BLaER1 treated with 17β-estradiol and CSF1 and Interleukin-3, amounts not matched to agents 10 nM and 100 nM (cell line): ENCODE measurements at regions not wholly inside any gene's neighbourhood (a gene's known extent, or its start where the extent isn't known, plus 50 kb on each side); places are given as distances from the start of the nearest gene placed in this dataset.

ENCODE experiments used
- H3K27ac ChIP-seq, 11 experiments: shearing (Covaris generic); formaldehyde crosslinking; 2 replicates each; pipeline ENCODE4 v1.8.1; 2022
- H3K27me3 ChIP-seq, 11 experiments: shearing (Covaris generic); formaldehyde crosslinking; 2 replicates each; pipeline ENCODE4 v1.8.1; 2022
- H3K36me3 ChIP-seq, 11 experiments: shearing (Covaris generic); formaldehyde crosslinking; 2 replicates each; pipeline ENCODE4 v1.8.1; 2022
- H3K4me1 ChIP-seq, 10 experiments: shearing (Covaris generic); formaldehyde crosslinking; 2 replicates each; pipeline ENCODE4 v1.8.1; 2022
- H3K4me2 ChIP-seq, 11 experiments: shearing (Covaris generic); formaldehyde crosslinking; 2 replicates each; pipeline ENCODE4 v1.8.1; 2022
- H3K4me3 ChIP-seq, 10 experiments: shearing (Covaris generic); formaldehyde crosslinking; 2 replicates each; pipeline ENCODE4 v1.8.1; 2022
- H3K9ac ChIP-seq, 11 experiments: shearing (Covaris generic); formaldehyde crosslinking; 2 replicates each; pipeline ENCODE4 v1.8.1; 2022
- H3K9me3 ChIP-seq, 11 experiments: shearing (Covaris generic); formaldehyde crosslinking; replicated peaks in 1 of 11; 2 replicates each; pipeline ENCODE4 v1.8.1; 2022
- H4K20me1 ChIP-seq, 11 experiments: shearing (Covaris generic); formaldehyde crosslinking; 2 replicates each; pipeline ENCODE4 v1.8.1; 2022
- Cebpa-rat ChIP-seq, 11 experiments: shearing (Covaris generic); IDR thresholded peaks; 2 replicates each; pipeline ENCODE4 v1.8.1; 2022

DNA sequence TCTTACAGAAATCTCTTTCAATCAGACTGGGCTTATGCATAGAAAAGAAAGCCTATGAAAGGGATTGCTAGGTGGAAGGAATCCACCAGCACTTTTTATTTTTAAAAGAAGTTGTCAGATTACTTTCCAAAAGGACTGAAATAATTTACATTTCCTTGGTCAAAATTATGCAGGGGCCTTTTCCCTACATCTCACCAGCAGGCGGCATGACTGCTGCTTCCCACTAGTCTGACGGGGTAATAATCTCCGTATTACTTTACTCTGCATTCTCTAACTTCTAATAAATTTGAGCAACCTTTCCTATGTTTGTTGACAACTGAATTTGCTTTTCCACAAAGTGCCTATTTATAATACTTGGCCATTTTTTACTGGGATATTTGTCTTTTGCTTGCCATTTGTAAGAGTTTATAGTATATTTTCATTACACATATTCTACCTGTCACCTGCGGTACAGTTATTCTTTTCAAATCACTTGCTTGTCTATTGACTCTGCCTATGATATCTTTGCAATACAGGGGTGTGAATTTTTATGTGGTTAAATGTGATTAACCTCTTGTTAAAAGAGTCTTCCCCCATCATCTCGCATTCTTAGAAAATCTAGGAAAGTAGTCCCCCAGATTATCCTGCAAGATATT, 51.9 kb upstream of the USP47 start:
- Histone ChIP-seq H3K36me3 (no peaks in the 10 kb centered on the region), H3K4me3 (no peak overlapping the region), H3K4me1 (peaks cover 0 to 9% (median 7%) of the 10 kb centered on the region in 10 experiments; a peak in 15 of 20 replicates), H3K27ac (no peak overlapping the region), H4K20me1 (no peaks in the 10 kb centered on the region), H3K9me3 (no peaks in the 10 kb centered on the region), H3K27me3 (no peaks in the 10 kb centered on the region), H3K4me2 (no peak overlapping the region), H3K9ac (no peak overlapping the region)
- no peak for TF ChIP-seq Cebpa-rat (IDR thresholded peaks at IDR 0.05)

DNA sequence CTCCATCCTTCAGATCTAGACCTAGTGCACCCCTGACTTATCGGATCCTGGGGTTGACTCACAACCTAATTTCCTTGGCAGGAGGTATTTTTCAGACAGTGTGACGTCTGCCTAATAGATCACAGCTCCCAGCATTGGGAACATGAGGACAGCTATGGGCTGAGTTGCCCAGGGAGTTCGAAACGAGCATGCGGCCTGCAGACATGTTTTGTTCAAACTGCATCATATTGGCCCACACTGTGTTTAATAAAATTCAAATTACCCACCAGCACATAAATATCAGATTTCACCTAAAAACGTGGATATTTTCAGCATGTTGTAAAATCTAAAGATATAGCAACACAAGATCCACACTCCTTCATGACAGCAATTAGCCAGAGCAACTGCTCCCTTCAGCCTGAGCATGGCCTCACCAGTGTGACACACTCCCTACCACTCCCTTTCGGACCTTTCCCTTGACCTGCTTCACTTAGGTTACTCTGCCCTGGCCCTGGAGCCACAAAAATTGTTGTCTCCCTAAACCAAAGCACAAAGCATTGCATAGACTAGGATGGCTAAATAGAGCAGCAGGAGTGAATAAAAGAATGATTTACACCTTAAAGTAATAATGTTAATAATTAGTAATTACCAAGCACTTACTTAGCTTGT, 53.6 kb upstream of the USP47 start:
- H3K4me1 ChIP-seq = peaks cover 0 to 6% (median 4%) of the 10 kb centered on the region in 10 experiments; a peak in 15 of 20 replicates
- TF ChIP-seq Cebpa-rat (IDR thresholded peaks at IDR 0.05) = no peak
- no peak overlapping the region for H3K27ac ChIP-seq

DNA sequence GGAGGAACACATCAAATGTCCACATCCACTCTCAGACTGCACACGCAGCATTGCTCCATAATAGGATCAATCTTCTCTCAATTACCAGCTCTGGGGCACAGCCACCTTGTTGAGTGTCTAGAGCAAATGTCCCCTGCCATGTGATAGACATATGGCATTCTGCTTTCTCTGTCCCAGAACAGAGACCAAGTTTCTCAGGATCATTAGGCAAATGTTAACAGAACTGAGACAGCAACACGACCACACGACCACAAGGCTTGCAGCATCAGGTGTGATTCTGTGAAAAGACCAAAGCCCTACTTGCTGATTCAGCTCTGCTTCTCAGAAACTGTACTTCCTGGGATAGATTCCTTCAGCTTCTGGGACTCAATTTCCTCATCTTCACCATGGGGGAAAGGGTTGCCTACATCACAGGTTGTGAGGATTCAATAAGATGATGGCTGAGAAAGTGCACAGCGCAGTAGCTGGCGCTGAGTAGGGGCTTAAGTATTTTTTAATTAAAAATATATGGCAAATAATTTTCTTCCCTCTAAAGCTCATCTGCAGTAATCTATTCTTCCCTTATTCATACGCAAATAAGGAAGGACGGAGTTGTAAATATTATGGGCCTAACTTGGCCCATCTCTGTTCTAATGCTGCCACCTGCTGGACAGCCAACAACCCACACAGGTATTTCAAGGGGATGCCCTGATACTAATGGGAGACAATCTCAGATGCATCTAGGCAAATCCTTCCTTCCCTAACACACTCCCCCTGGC, 54.3 kb upstream of the USP47 start:
- no peaks in the 10 kb centered on the region for H3K9me3 ChIP-seq
- no peaks in the 10 kb centered on the region for H3K36me3 ChIP-seq
- H3K4me1 ChIP-seq = no peaks in the 10 kb centered on the region
- no peaks in the 10 kb centered on the region for H3K27me3 ChIP-seq
- no peak for TF ChIP-seq Cebpa-rat (IDR thresholded peaks at IDR 0.05)
- H3K27ac ChIP-seq = no peak overlapping the region
- no peak overlapping the region for H3K9ac ChIP-seq
- H3K4me2 ChIP-seq = no peak overlapping the region
- H4K20me1 ChIP-seq = no peaks in the 10 kb centered on the region
- H3K4me3 ChIP-seq = no peak overlapping the region

More for the DNA sequence above, 53.6 kb upstream of the USP47 start:
- H4K20me1 ChIP-seq = no peaks in the 10 kb centered on the region
- H3K4me3 ChIP-seq = no peak overlapping the region
- no peak overlapping the region for H3K9ac ChIP-seq
- H3K4me2 ChIP-seq = no peak overlapping the region
- H3K9me3 ChIP-seq = no peaks in the 10 kb centered on the region
- no peaks in the 10 kb centered on the region for H3K27me3 ChIP-seq
- H3K36me3 ChIP-seq = no peaks in the 10 kb centered on the region

DNA sequence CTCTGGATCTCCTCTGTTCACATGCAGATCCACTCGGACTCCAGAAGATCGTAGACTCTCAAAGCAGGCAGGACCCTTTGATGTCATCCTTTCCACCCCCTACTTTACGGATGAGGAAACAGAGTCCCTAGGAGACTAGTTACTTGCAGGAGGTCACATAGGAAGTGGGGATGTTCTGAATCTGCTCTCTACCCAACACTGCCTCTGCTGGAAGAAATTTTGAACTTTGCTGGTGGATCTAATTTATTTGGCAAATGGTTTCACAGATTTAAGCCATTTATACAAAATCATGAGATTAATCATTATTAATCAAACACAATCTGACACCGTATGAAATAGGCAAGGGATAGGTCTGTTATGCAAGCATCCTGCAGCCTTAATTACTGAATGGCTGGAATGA, 55.0 kb upstream of the USP47 start:
- Histone ChIP-seq H4K20me1 (no peaks in the 10 kb centered on the region), H3K9me3 (no peaks in the 10 kb centered on the region), H3K27me3 (no peaks in the 10 kb centered on the region), H3K27ac (no peak overlapping the region), H3K4me2 (no peak overlapping the region), H3K4me1 (no peaks in the 10 kb centered on the region), H3K9ac (no peak overlapping the region), H3K4me3 (no peak overlapping the region), H3K36me3 (no peaks in the 10 kb centered on the region)
- no peak for TF ChIP-seq Cebpa-rat (IDR thresholded peaks at IDR 0.05)

DNA sequence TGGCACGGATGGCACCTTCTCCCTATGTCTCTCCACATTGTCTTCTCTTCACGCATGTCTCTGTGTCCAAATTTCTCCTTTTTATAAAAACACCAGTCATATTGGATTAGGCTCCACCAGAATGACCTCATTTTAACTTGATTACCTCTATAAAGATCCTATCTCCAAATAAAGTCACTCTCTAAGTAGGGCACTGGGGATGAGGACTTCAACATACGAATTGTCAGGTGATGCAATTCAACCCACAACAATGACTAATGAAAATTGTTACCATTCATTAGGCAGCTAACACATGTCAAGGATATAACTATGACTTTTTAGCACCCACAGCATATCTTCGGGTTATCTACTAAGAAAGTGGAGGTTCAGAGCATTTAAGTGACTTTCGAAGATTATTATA, 55.5 kb upstream of the USP47 start:
- H3K9ac ChIP-seq = no peak overlapping the region
- no peaks in the 10 kb centered on the region for H3K9me3 ChIP-seq
- no peaks in the 10 kb centered on the region for H3K4me1 ChIP-seq
- no peak overlapping the region for H3K4me3 ChIP-seq
- H3K27ac ChIP-seq = no peak overlapping the region
- no peaks in the 10 kb centered on the region for H3K27me3 ChIP-seq
- no peaks in the 10 kb centered on the region for H3K36me3 ChIP-seq
- TF ChIP-seq Cebpa-rat (IDR thresholded peaks at IDR 0.05) = no peak
- no peak overlapping the region for H3K4me2 ChIP-seq
- 0 out of 22 replicates have a peak, but pooled peaks cover 0 to 2% (median 0%) of the 10 kb centered on the region in 11 experiments for H4K20me1 ChIP-seq

DNA sequence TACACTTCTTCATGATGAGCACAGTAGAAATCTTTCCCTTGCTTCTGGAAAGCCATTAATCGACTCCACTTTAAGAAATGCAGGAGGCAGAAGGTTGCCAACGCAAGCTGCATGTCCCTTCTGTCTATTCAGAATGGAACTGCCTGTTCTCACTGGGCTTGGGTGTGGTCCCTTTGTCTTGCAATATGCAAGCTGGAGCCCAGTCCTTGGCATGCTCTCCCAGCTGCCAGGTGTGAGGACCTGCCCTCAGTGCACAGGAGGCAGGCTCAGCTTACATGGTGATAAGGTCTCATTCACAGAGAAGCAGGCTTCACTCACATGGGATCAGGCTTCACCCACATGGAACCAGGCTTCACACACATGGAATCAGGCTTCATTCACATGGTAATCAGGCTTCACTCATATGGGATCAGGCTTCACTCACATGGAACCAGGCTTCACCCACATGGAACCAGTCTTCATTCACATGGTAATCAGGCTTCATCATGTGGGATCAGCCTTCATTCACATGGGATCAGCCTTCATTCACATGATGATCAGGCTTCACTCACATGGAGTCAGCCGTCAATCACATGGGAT, 59.2 kb upstream of the USP47 start:
- no peak for TF ChIP-seq Cebpa-rat (IDR thresholded peaks at IDR 0.05)
- Histone ChIP-seq H3K4me1 (no peaks in the 10 kb centered on the region), H3K36me3 (no peaks in the 10 kb centered on the region), H3K27ac (no peak overlapping the region), H3K4me2 (no peak overlapping the region), H3K4me3 (no peak overlapping the region), H3K9me3 (no peaks in the 10 kb centered on the region), H3K27me3 (no peaks in the 10 kb centered on the region), H4K20me1 (0 out of 22 replicates have a peak, but pooled peaks cover 0 to 3% (median 0%) of the 10 kb centered on the region in 11 experiments), H3K9ac (no peak overlapping the region)

DNA sequence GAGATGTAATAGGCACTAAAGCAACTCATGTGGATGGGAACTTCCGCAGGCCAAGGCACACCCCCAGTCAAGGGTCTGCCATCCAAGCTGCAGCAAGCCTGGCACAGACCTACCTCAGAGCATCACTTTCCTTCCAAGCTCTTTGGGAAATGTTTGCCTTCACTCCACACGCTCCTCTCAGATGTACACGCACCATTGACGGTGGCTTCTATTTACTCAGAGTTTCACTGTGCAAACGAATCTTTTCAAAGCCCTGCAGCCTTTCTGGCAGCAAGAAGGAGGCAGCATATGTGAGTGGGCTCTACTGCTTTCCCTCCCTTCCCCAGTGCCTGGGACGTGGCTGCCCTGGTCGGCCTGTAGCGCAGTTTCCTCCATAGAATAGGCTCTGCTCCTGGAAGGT, 60.9 kb upstream of the USP47 start:
- no peak overlapping the region for H3K27ac ChIP-seq
- H3K9me3 ChIP-seq = no peaks in the 10 kb centered on the region
- H3K4me2 ChIP-seq = no peak overlapping the region
- H4K20me1 ChIP-seq = 0 out of 22 replicates have a peak, but pooled peaks cover 0 to 3% (median 0%) of the 10 kb centered on the region in 11 experiments
- no peaks in the 10 kb centered on the region for H3K4me1 ChIP-seq
- H3K4me3 ChIP-seq = no peak overlapping the region
- no peak overlapping the region for H3K9ac ChIP-seq
- no peaks in the 10 kb centered on the region for H3K36me3 ChIP-seq
- TF ChIP-seq Cebpa-rat (IDR thresholded peaks at IDR 0.05) = no peak
- H3K27me3 ChIP-seq = no peaks in the 10 kb centered on the region

DNA sequence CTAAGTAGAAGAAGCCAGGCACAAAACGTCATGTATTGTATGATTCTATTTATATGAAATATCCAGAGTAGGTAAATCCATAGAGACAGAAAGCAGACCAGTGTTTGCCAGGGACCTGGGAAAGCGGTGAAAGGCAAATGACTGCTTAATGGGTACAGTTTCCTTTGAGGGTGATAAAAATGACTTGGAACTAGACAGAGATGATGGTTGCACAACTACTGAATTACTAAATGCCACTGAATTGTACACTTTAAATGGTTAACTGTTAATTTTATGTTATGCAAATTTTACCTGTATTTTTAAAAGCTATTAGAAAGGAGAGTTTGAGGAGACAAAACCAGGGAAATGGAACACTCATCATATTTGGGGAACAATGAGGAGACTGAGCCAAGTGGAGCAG, 61.8 kb upstream of the USP47 start:
- Histone ChIP-seq H3K4me2 (no peak overlapping the region), H3K36me3 (no peaks in the 10 kb centered on the region), H3K9ac (no peak overlapping the region), H3K27ac (no peak overlapping the region), H3K4me3 (no peak overlapping the region), H3K27me3 (no peaks in the 10 kb centered on the region), H3K9me3 (no peaks in the 10 kb centered on the region), H4K20me1 (0 out of 22 replicates have a peak, but pooled peaks cover 0 to 3% (median 0%) of the 10 kb centered on the region in 11 experiments), H3K4me1 (no peaks in the 10 kb centered on the region)
- no peak for TF ChIP-seq Cebpa-rat (IDR thresholded peaks at IDR 0.05)

DNA sequence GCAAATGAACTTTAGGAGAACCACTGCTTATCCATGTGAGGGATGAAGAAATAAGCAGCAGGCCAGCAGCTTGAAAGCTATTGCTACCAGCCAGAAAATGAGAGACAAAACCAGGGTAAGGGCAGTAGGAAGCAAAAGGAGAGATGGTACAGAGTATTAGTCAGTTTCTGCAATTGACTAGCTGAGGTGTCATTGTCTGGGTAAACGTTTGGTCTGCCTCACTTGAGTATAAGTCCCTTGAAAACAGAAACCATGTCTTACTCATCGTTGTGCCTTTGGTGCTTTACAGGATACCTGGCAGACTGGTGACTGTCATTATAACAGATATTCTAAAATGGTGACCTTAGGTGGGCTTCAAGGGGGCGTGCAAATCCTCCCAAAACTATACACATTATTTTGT, 63.9 kb upstream of the USP47 start:
- Histone ChIP-seq H3K36me3 (no peaks in the 10 kb centered on the region), H3K4me1 (no peaks in the 10 kb centered on the region), H4K20me1 (0 out of 22 replicates have a peak, but pooled peaks cover 0 to 3% (median 0%) of the 10 kb centered on the region in 11 experiments), H3K4me2 (no peak overlapping the region), H3K9ac (no peak overlapping the region), H3K27me3 (no peaks in the 10 kb centered on the region), H3K4me3 (no peak overlapping the region), H3K27ac (no peak overlapping the region), H3K9me3 (no peaks in the 10 kb centered on the region)
- TF ChIP-seq Cebpa-rat (IDR thresholded peaks at IDR 0.05) = no peak
